Peyer's patch (tissue), 4 donors: ENCODE measurements at regions not wholly inside any gene's neighbourhood (a gene's known extent, or its start where the extent isn't known, plus 50 kb on each side); places are given as distances from the start of the nearest gene placed in this dataset.

Source experiments
- DNase-seq, 3 donors: peaks; one replicate each; pipeline ENCODE4 v3.0.0-alpha.2; 2017 to 2019
- H3K27ac ChIP-seq, 4 donors: fragments of 200-600 bp; sonication (generic); one replicate each; pipeline ENCODE4 v1.5.1; 2016 to 2019
- H3K27me3 ChIP-seq, 2 donors: fragments of 200-600 bp; sonication (generic); one replicate each; pipeline ENCODE4 v1.5.1; 2019
- H3K36me3 ChIP-seq, 3 donors: fragments of 200-600 bp; sonication (generic); one replicate each; pipeline ENCODE4 v1.5.1; 2016 to 2019
- H3K4me1 ChIP-seq, 4 donors: fragments of 200-600 bp; sonication (generic); one replicate each; pipeline ENCODE4 v1.5.1; 2016 to 2019
- H3K4me3 ChIP-seq, 4 donors: fragments of 200-600 bp; sonication (generic); 1 replicate in 3 of 4; 2 replicates in 1 of 4; pipeline ENCODE4 v1.5.1; 2016 to 2019; ENCODE audit warnings: mild to moderate bottlenecking in 1 of 4
- H3K9me3 ChIP-seq, 4 donors: fragments of 200-600 bp; sonication (generic); one replicate each; pipeline ENCODE4 v1.5.1; 2016 to 2019; ENCODE audit warnings: mild to moderate bottlenecking in 1 of 4
- POLR2A ChIP-seq, 2 donors: fragments of 450-650 bp; IDR thresholded peaks; one replicate each; pipeline ENCODE4 v1.5.1; 2017; ENCODE audit warnings: antibody characterized with exemption in 2 of 2, mild to moderate bottlenecking in 2 of 2, moderate library complexity in 2 of 2
- TF ChIP-seq, protein P1 (sequence below), 6 experiments: fragments of 450-650 bp in 4 of 6; fragments of 200-600 bp in 2 of 6; sonication (generic) in 1 of 6; IDR thresholded peaks; one replicate each; pipeline ENCODE4 v1.5.1; 2017 to 2019; ENCODE audit warnings: antibody characterized with exemption in 6 of 6, mild to moderate bottlenecking in 3 of 6, moderate library complexity in 1 of 6

DNA sequence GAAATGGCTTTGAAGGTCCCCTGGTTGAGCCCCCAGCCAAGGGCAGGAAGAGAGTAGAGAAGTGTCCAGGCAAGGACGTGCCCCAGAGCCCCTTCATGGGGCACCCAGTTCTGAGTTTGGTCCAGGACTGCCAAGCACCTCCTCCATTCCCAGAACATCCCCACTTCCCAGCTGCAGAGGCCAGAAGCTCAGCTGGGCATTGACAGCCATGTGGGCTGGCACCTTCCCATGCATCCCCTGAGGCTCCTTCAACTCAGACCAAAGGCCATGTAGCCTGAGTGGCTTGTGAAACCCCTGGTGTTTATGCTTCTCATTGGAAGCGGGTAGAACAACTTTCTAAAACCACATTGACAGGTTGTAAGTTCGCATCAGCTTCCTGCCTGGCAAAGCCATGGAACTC, 789.6 kb downstream of the TBC1D22A start:
- no peaks in the 10 kb centered on the region for H3K27me3 ChIP-seq
- DNase-seq: no peak
- no peaks in the 10 kb centered on the region for H3K4me1 ChIP-seq
- no peak overlapping the region for H3K27ac ChIP-seq
- no peaks in the 10 kb centered on the region for H3K9me3 ChIP-seq
- no peaks in the 10 kb centered on the region for H3K36me3 ChIP-seq
- TF ChIP-seq, protein P1, sequence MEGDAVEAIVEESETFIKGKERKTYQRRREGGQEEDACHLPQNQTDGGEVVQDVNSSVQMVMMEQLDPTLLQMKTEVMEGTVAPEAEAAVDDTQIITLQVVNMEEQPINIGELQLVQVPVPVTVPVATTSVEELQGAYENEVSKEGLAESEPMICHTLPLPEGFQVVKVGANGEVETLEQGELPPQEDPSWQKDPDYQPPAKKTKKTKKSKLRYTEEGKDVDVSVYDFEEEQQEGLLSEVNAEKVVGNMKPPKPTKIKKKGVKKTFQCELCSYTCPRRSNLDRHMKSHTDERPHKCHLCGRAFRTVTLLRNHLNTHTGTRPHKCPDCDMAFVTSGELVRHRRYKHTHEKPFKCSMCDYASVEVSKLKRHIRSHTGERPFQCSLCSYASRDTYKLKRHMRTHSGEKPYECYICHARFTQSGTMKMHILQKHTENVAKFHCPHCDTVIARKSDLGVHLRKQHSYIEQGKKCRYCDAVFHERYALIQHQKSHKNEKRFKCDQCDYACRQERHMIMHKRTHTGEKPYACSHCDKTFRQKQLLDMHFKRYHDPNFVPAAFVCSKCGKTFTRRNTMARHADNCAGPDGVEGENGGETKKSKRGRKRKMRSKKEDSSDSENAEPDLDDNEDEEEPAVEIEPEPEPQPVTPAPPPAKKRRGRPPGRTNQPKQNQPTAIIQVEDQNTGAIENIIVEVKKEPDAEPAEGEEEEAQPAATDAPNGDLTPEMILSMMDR (IDR thresholded peaks at IDR 0.05): no peak
- no peak for TF ChIP-seq POLR2A (IDR thresholded peaks at IDR 0.05)
- H3K4me3 ChIP-seq: no peak overlapping the region

- no peaks in the 10 kb centered on the region for H3K4me1 ChIP-seq
- H3K4me3 ChIP-seq: no peak overlapping the region
- no peak overlapping the region for H3K27ac ChIP-seq
- TF ChIP-seq, protein P1 (IDR thresholded peaks at IDR 0.05): no peak
- no peak for TF ChIP-seq POLR2A (IDR thresholded peaks at IDR 0.05)
- no peak for DNase-seq
- H3K36me3 ChIP-seq: no peaks in the 10 kb centered on the region
- no peaks in the 10 kb centered on the region for H3K9me3 ChIP-seq
- H3K27me3 ChIP-seq: no peaks in the 10 kb centered on the region
Measured at GRCh38 chr22:47551431-47551775, 789.0 kb downstream of the TBC1D22A start.

DNA sequence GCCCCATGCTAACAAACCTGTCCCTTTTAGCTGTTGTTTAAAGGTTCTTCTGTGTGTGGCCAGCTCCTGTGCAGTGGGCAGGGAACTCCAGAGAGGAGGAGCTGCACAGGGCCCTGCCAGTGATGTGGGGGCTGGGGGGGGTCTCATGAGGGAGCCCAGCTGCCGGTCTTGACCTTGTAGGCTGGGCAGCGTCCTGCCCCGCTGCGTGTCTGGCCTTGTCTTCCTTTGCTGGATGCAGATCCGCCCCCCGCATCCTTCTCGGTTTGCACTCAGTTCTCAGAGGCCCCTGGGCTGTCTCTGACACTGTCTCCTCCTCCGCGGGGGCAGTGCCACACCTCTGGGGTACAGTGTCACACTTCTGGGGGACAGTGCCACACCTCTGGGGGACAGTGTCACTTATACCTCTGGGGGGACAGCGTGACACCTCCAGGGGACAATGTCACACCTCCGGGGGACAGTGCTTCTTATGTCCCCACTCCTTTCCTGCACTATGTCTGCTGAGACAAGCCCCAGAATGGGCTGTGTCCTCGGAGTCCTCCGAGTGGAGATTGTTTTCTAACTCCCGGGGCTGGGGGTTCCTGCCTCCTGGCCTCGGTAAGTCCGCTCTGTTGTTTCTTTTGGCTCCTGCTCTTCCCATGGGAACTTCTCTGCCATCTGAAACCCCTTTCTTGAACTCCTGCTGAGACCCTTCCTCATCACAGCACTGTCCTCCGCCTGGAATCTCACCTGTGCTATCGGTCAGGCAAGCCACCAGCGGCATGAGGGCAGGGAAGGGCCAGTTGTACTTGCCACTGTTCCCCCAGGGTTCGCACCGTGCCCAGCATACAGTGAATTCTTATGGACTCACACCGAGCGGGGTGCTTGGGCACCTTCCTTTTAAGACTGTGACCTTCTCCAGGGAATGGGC, 788.3 kb downstream of the TBC1D22A start:
- Histone ChIP-seq H3K4me3 (no peak overlapping the region), H3K27me3 (no peaks in the 10 kb centered on the region), H3K27ac (no peak overlapping the region), H3K9me3 (peaks cover 0 to under 1% (median 0%) of the 10 kb centered on the region in 4 donors), H3K4me1 (no peaks in the 10 kb centered on the region), H3K36me3 (no peaks in the 10 kb centered on the region)
- DNase-seq: no peak
- TF ChIP-seq, protein P1 (IDR thresholded peaks at IDR 0.05): no peak
- no peak for TF ChIP-seq POLR2A (IDR thresholded peaks at IDR 0.05)

DNA sequence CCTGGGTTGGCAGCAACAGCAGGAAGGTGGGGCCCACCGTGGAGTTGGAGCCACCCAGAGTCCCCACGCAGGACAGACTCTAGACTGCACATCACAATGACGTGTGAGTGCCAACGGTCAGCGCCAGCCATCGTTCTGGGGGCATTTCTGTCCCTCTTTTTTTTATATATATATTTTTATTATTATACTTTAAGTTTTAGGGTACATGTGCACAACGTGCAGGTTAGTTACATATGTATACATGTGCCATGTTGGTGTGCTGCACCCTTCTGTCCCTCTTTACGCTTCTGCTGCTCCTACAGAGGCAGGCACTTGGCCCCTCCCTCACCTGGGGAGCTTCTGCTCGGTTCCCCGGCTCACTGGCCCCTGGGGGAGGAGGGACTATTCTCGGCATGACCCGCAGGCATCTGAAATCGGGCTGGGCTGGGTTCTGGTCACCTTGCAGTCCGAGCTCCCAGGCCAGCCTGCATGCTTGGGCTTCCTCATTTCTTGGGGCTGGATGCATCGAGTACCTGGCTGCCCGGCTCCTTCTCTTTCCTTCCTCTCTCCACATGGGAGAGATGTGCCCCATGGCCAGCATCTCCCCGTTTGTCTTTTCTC, 787.4 kb downstream of the TBC1D22A start:
- Histone ChIP-seq H3K4me3 (no peak overlapping the region), H3K27me3 (no peaks in the 10 kb centered on the region), H3K27ac (no peak overlapping the region), H3K9me3 (peaks cover 0 to 4% (median 0%) of the 10 kb centered on the region in 4 donors), H3K36me3 (no peaks in the 10 kb centered on the region), H3K4me1 (no peaks in the 10 kb centered on the region)
- TF ChIP-seq POLR2A (IDR thresholded peaks at IDR 0.05): no peak
- TF ChIP-seq, protein P1 (IDR thresholded peaks at IDR 0.05): no peak
- no peak for DNase-seq

GRCh38 chr22:47548953-47549740, 786.7 kb downstream of the TBC1D22A start:
- Histone ChIP-seq H3K27ac (no peak overlapping the region), H3K36me3 (no peaks in the 10 kb centered on the region), H3K9me3 (peaks cover 0 to 4% (median 0%) of the 10 kb centered on the region in 4 donors), H3K27me3 (no peaks in the 10 kb centered on the region), H3K4me3 (no peak overlapping the region), H3K4me1 (no peaks in the 10 kb centered on the region)
- TF ChIP-seq, protein P1 (IDR thresholded peaks at IDR 0.05): no peak
- no peak for TF ChIP-seq POLR2A (IDR thresholded peaks at IDR 0.05)
- no peak for DNase-seq
